GM12878 (cell line): ENCODE measurements at regions not wholly inside any gene's neighbourhood (a gene's known extent, or its start where the extent isn't known, plus 50 kb on each side); places are given as distances from the start of the nearest gene placed in this dataset.

Experiments used
- ATAC-seq: fragments of 200-7000 bp; cut with Tn5 transposase; 3 replicates; pipeline ENCODE4 v1.9.1; 2020; ENCODE audit warnings: mild to moderate bottlenecking, moderate library complexity
- BruUV-seq: library from RNA; stranded (reverse); fragments of 400-500 nt; replicated peaks from 2 replicates; lab custom pipeline; 2021; lab: Mats Ljungman, UMichigan
- CTCF ChIA-PET: fragments of 300-600 bp; sonication (Branson Sonifier 250); formaldehyde crosslinking; extraction: SDS; loops from one replicate; lab custom pipeline; 2021; ENCODE audit warnings: inconsistent platforms; lab: Yijun Ruan, JAX
- POLR2A ChIA-PET: fragments of 350-600 bp; formaldehyde crosslinking; extraction: SDS; loops from one replicate; lab custom pipeline; 2021; ENCODE audit warnings: inconsistent platforms; lab: Charles Lee
- RAD21 ChIA-PET: fragments of 300-600 bp; sonication (Branson Sonifier 250); formaldehyde crosslinking; loops from one replicate; lab custom pipeline; 2023; ENCODE audit warnings: antibody characterized with exemption; ENCODE audit not compliant: unreplicated experiment; lab: Charles Lee
- SMC1A ChIA-PET: fragments of 300-600 bp; sonication (Branson Sonifier 250); formaldehyde crosslinking; loops from one replicate; lab custom pipeline; 2023; ENCODE audit not compliant: unreplicated experiment, uncharacterized antibody; lab: Charles Lee
- DNase-seq: peaks from one replicate; pipeline ENCODE4 v3.0.0-alpha.2; 2011; ENCODE audit warnings: low read depth, low spot score
- FAIRE-seq: peaks from 3 replicates; lab custom pipeline; 2011; peaks lifted over from hg19 to GRCh38; lab: Jason Lieb, UNC
- H2AFZ ChIP-seq: 2 replicates; pipeline ENCODE4 v1.6.0; 2011; ENCODE audit warnings: low read depth, low read length, control low read depth; ENCODE audit not compliant: control insufficient read depth
- H3K27ac ChIP-seq: 2 replicates; pipeline ENCODE4 v1.5.1; 2011; ENCODE audit warnings: control low read depth; ENCODE audit not compliant: control insufficient read depth, insufficient read depth
- H3K27me3 ChIP-seq, 2 experiments: replicated peaks in 1 of 2; 2 replicates each; pipeline versions ENCODE4 v1.6.0 to v1.6.1; 2011; ENCODE audit warnings: low read length in 1 of 2; ENCODE audit not compliant: control insufficient read depth in 2 of 2, insufficient read depth in 2 of 2
- H3K36me3 ChIP-seq, 2 experiments: 2 replicates each; pipeline ENCODE4 v1.5.1; 2011; ENCODE audit warnings: low read length in 1 of 2; ENCODE audit not compliant: control insufficient read depth in 2 of 2, insufficient read depth in 2 of 2
- H3K4me1 ChIP-seq: 2 replicates; pipeline ENCODE4 v1.6.1; 2011; ENCODE audit warnings: mild to moderate bottlenecking, low read length, moderate library complexity, mixed read lengths; ENCODE audit not compliant: control insufficient read depth, insufficient read depth
- H3K4me2 ChIP-seq: 2 replicates; pipeline ENCODE4 v1.6.0; 2011; ENCODE audit warnings: control low read depth; ENCODE audit not compliant: control insufficient read depth, insufficient read depth
- H3K4me3 ChIP-seq: fragments of 200-600 bp; sonication (generic); 2 replicates; pipeline ENCODE4 v1.5.1; 2016
- H3K79me2 ChIP-seq: 2 replicates; pipeline ENCODE4 v1.6.0; 2011; ENCODE audit warnings: low read length; ENCODE audit not compliant: control insufficient read depth, insufficient read depth
- H3K9ac ChIP-seq: 2 replicates; pipeline ENCODE4 v1.8.0; 2011; ENCODE audit warnings: low read length, control low read depth, mixed read lengths; ENCODE audit not compliant: control insufficient read depth, insufficient read depth
- H3K9me3 ChIP-seq: replicated peaks from 3 replicates; pipeline ENCODE4 v1.5.1; 2011; ENCODE audit warnings: mild to moderate bottlenecking, low read length; ENCODE audit not compliant: control insufficient read depth, insufficient read depth
- H4K20me1 ChIP-seq: 2 replicates; pipeline ENCODE4 v1.6.0; 2011; ENCODE audit not compliant: control insufficient read depth, insufficient read depth
- CBX3 ChIP-seq: fragments of 200-600 bp; sonication (generic); IDR thresholded peaks from 2 replicates; pipeline ENCODE4 v1.6.1; 2016; ENCODE audit warnings: low read depth, borderline replicate concordance
- KAT2A ChIP-seq: conservative IDR thresholded peaks from 2 replicates; pipeline ENCODE4 v1.6.1; 2011; ENCODE audit warnings: low read depth, low read length; ENCODE audit not compliant: control insufficient read depth
- MEF2A ChIP-seq: IDR thresholded peaks from 2 replicates; pipeline ENCODE4 v1.6.1; 2011; ENCODE audit warnings: low read depth, mild to moderate bottlenecking, low read length, moderate library complexity; ENCODE audit not compliant: insufficient read depth
- SKIL ChIP-seq: fragments of 450-650 bp; IDR thresholded peaks from 2 replicates; pipeline ENCODE4 v1.6.1; 2017; ENCODE audit warnings: mild to moderate bottlenecking, low read depth, inconsistent platforms; ENCODE audit not compliant: poor library complexity, severe bottlenecking
- in situ Hi-C: fragments of 300-500 bp; cut with MboI; formaldehyde crosslinking; loops from 9 replicates; pipeline ENCODE4 v1.14.3; 2018; ENCODE audit warnings: mixed read lengths
- intact Hi-C: fragments of 100-400 bp; cut with micrococcal nuclease; formaldehyde crosslinking; loops from one replicate; pipeline ENCODE4 v1.14.2; 2022; ENCODE audit not compliant: unreplicated experiment
- TF ChIP-seq, protein P1 (sequence below): fragments of 450-650 bp; IDR thresholded peaks from 2 replicates; pipeline ENCODE4 v1.6.1; 2017; ENCODE audit warnings: borderline replicate concordance

DNA sequence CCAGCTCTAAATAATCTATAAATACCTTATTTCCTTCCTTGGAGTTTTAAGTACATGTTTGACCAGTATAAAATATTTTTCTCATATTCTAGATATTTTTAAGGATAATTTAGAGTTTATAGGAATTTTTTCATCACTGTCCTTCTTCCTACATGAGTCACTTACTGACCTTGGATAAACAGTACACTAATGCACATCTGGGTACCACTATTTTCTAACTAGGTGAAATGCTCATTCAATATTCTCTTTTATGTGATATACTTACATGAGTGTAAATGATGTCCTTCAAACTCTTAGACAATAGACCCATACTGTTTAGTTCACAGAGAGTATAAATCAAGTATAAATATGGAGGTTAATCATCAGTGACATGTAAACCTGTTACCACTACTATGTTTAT lies 1574.2 kb upstream of the ACVR2A start:
- Histone ChIP-seq H3K79me2 (no peaks in the 10 kb centered on the region), H2AFZ (no peak overlapping the region), H3K4me1 (no peaks in the 10 kb centered on the region), H3K36me3 (no peaks in the 10 kb centered on the region), H3K9me3 (no peaks in the 10 kb centered on the region), H3K27me3 (no peaks in the 10 kb centered on the region), H3K4me2 (no peak overlapping the region), H3K9ac (no peak overlapping the region), H4K20me1 (no peaks in the 10 kb centered on the region)
- ChIA-PET RAD21 (no interaction called here), CTCF (no interaction called here), POLR2A (no interaction called here), SMC1A (no interaction called here)
- no peak for ATAC-seq
- DNase-seq: no peak
- in situ Hi-C loops: no loop called here
- no TSS peak for BruUV-seq
- no peak for FAIRE-seq
- no peak for TF ChIP-seq CBX3
- no peak for TF ChIP-seq MEF2A
- TF ChIP-seq, protein P1, sequence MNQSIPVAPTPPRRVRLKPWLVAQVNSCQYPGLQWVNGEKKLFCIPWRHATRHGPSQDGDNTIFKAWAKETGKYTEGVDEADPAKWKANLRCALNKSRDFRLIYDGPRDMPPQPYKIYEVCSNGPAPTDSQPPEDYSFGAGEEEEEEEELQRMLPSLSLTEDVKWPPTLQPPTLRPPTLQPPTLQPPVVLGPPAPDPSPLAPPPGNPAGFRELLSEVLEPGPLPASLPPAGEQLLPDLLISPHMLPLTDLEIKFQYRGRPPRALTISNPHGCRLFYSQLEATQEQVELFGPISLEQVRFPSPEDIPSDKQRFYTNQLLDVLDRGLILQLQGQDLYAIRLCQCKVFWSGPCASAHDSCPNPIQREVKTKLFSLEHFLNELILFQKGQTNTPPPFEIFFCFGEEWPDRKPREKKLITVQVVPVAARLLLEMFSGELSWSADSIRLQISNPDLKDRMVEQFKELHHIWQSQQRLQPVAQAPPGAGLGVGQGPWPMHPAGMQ: no peak
- no peak for TF ChIP-seq SKIL
- no peak for TF ChIP-seq KAT2A
- TF ChIP-seq, all 136 proteins: peak for 0
- intact Hi-C loops: no loop called here
- Histone ChIP-seq H3K27ac (no peak overlapping the region), H3K4me3 (no peak overlapping the region)
